Mucosa of descending colon (tissue), 3 donors: ENCODE measurements at regions not wholly inside any gene's neighbourhood (a gene's known extent, or its start where the extent isn't known, plus 50 kb on each side); places are given as distances from the start of the nearest gene placed in this dataset.
"Not testable (repeated sequence)": the region's sequence is repeated elsewhere in the genome, so short reads cannot be mapped to it uniquely, and the experiment has no call there.

Experiments
- ATAC-seq: fragments of 200-7000 bp; cut with Tn5 transposase; one replicate; pipeline ENCODE4 v1.9.1; 2020; ENCODE audit warnings: mild to moderate bottlenecking, moderate library complexity
- DNase-seq, 3 donors: peaks; one replicate each; pipeline ENCODE4 v3.0.0-alpha.2; 2020
- H3K36me3 ChIP-seq: fragments of 200-600 bp; one replicate; pipeline ENCODE4 v1.8.0; 2021; ENCODE audit warnings: low read depth, mild to moderate bottlenecking
- H3K4me1 ChIP-seq: fragments of 200-600 bp; one replicate; pipeline ENCODE4 v1.8.0; 2021; ENCODE audit warnings: low read depth, mild to moderate bottlenecking
- H3K4me3 ChIP-seq: fragments of 200-600 bp; one replicate; pipeline ENCODE4 v1.8.0; 2021; ENCODE audit warnings: mild to moderate bottlenecking
- H3K9me3 ChIP-seq: fragments of 200-600 bp; one replicate; pipeline ENCODE4 v1.8.0; 2021; ENCODE audit warnings: mild to moderate bottlenecking
- CTCF ChIP-seq: fragments of 200-600 bp; IDR thresholded peaks from one replicate; pipeline ENCODE4 v1.8.0; 2022; ENCODE audit warnings: antibody characterized with exemption, mild to moderate bottlenecking
- intact Hi-C, 2 donors: fragments of 100-400 bp; cut with DNase I in 1 of 2; cut with micrococcal nuclease in 1 of 2; formaldehyde crosslinking; loops; one replicate each; pipeline versions ENCODE4 v1.11.0 to v1.11.1; 2022; cut with DNase I, micrococcal nuclease
- donor health status: DM: no; HTN: no; CAD: no; lungs with moderate emphysema.
- donor health status: DM: no; HTN: no; CAD: no.
- donor health status: DM: no; HTN: yes; CAD: no.

DNA sequence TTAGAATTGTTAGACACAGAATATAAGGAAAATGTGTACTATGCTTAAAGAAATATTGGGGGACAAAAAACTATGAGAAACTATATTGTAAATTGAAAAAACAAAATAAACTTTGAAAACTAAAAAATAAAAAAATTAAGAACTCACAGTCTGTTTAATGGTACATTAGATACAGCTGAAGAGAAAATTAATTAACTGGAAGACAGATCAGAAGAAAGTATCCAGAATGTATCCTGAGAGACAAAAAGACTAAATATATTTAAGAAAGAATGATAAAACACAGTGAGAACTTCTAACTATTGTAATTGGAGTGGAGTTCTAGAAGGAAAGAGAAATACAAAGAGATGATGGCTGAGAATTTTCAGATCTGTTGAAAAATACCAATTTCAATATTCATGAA lies 57.6 kb upstream of the SH3PXD2B start:
- intact Hi-C loops, result no loop called here
- Histone ChIP-seq H3K4me1 (no peaks in the 10 kb centered on the region), H3K9me3 (peaks cover 10% of the 10 kb centered on the region), H3K36me3 (no peaks in the 10 kb centered on the region), H3K4me3 (no peak overlapping the region)
- ATAC-seq (no peak), DNase-seq (no peak)
- no peak for TF ChIP-seq CTCF

DNA sequence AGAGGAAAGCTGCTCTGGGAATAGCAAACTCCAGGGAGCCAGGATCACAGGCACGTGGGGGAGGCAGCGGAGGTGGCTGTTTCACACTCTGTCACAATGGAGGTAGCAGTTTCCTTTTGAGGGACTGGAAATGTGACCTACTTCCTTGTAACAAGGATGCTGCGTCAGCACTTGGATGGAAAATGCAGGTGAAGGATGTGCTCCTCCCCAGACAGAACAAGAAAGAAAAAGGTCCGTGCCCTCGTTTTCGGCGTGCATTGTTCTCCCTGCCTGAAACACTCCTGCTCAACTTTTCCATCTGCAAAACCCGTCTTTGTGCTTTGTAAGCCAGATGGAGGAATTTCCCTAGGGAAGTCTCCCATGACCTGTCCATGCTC lies 55.1 kb upstream of the SH3PXD2B start:
- Histone ChIP-seq H3K9me3 (peaks cover 10% of the 10 kb centered on the region), H3K36me3 (no peaks in the 10 kb centered on the region), H3K4me3 (no peak overlapping the region), H3K4me1 (peaks cover 7% of the 10 kb centered on the region)
- ATAC-seq (no peak), DNase-seq (no peak)
- intact Hi-C loops, result no loop called here
- no peak for TF ChIP-seq CTCF

DNA sequence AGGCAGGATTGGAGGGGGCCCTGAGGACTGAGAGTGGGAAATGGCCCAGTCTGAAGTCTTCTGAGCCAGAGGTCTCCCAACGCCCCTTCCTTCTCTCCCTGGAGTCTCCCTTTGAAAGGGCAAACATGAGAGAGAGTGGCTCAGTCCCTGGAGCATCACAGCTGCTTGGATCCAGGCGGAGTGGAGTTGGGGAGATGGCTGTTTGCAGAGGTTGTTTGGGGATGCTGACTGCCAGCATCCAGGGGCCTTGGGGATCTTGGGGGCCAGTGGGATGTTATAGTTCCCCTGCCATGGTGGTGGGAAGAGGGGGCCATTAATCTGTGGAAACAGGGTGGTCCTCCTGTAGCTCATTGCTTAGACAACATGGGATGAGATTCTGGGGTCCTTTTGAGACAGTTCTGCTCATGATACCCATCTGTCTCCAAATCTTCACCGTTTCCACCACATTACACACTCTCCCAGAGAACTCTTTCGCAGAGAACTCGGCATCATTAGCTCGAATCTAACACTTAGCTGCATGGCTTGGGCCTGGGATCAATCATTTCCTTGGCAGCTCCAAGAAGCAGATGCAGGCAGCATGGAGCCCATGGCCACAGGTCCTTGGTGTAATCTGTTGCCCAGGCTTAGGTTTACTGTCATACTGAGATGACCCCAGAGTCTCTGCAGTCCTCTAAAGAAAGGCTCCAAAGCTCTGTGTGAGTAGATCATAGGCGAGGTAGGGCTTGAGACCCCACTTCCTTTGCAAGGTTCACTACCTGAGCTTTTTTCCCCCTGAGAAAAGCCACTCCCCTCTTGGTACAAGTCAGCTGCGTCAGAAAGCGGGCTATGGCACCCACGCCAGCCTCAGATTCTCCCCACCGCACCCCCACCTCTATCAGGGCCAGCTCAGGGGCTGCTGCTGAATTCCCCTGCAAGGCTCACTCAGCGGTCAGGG lies 54.4 kb upstream of the SH3PXD2B start:
- no peak for ATAC-seq
- no peak for TF ChIP-seq CTCF
- DNase-seq, result no peak
- intact Hi-C loops, result no loop called here
- Histone ChIP-seq H3K36me3 (no peaks in the 10 kb centered on the region), H3K4me3 (no peak overlapping the region), H3K9me3 (peaks cover 10% of the 10 kb centered on the region), H3K4me1 (peaks cover 14% of the 10 kb centered on the region)

DNA sequence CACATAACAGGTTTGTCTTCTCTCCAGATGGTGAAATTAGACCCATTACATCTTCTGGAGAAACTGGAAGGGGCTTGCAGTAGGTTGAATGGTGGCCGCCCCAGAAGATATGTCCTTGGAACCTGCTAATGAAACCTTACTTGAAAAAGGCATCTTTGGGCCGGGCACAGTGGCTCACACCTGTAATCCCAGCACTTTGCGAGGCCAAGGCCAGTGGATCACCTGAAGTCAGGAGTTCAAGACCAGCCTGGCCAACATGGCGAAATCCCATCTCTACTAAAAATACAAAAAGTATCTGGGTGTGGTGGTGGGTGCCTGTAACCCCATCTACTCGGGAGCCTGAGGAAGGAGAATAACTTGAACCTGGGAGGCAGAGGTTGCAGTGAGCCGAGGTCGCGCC lies 53.2 kb upstream of the SH3PXD2B start:
- H3K4me3 ChIP-seq, H3K36me3 ChIP-seq, ATAC-seq, DNase-seq, intact Hi-C loops: not testable (repeated sequence)
- Histone ChIP-seq H3K4me1 (peaks cover 20% of the 10 kb centered on the region), H3K9me3 (peaks cover 10% of the 10 kb centered on the region)

- DNase-seq (no peak), ATAC-seq (no peak)
- Histone ChIP-seq H3K36me3 (no peaks in the 10 kb centered on the region), H3K4me3 (no peak overlapping the region), H3K4me1 (peaks cover 20% of the 10 kb centered on the region), H3K9me3 (peaks cover 5% of the 10 kb centered on the region)
- intact Hi-C loops, result no loop called here
- TF ChIP-seq CTCF, result no peak
Observed at GRCh38 chr5:172506921-172507320, 52.6 kb upstream of the SH3PXD2B start.

- Histone ChIP-seq H3K36me3 (no peaks in the 10 kb centered on the region), H3K4me3 (no peak overlapping the region), H3K9me3 (no peaks in the 10 kb centered on the region), H3K4me1 (peaks cover 20% of the 10 kb centered on the region)
- TF ChIP-seq CTCF, result no peak
- DNase-seq, result no peak
- no peak for ATAC-seq
- intact Hi-C loops, result no loop called here
Observed at GRCh38 chr5:172506251-172506650, 51.9 kb upstream of the SH3PXD2B start.
